BJ (cell line): ENCODE measurements at regions not wholly inside any gene's neighbourhood (a gene's known extent, or its start where the extent isn't known, plus 50 kb on each side); places are given as distances from the start of the nearest gene placed in this dataset.

Experiments used
- CTCF ChIA-PET: fragments of 350-600 bp; formaldehyde crosslinking; extraction: SDS; loops from one replicate; lab custom pipeline; 2021; ENCODE audit warnings: antibody characterized with exemption, inconsistent platforms; lab: Yijun Ruan, JAX
- POLR2A ChIA-PET: fragments of 300-600 bp; sonication (Branson Sonifier 250); formaldehyde crosslinking; extraction: SDS; loops from one replicate; lab custom pipeline; 2021; ENCODE audit warnings: antibody characterized with exemption; lab: Charles Lee
- DNase-seq: peaks from one replicate; pipeline ENCODE4 v3.0.0-alpha.2; 2011; ENCODE audit warnings: low read depth
- H3K27me3 ChIP-seq: 2 replicates; pipeline ENCODE4 v1.6.0; 2011; ENCODE audit warnings: low read length; ENCODE audit not compliant: control insufficient read depth, insufficient read depth
- H3K36me3 ChIP-seq: 2 replicates; pipeline ENCODE4 v1.5.1; 2011; ENCODE audit warnings: low read length; ENCODE audit not compliant: control insufficient read depth, insufficient read depth
- H3K4me3 ChIP-seq: 2 replicates; pipeline ENCODE4 v1.5.1; 2011; ENCODE audit warnings: low read depth, mild to moderate bottlenecking, control low read depth, low read length
- CTCF ChIP-seq: IDR thresholded peaks from 2 replicates; pipeline ENCODE4 v1.5.1; 2011; ENCODE audit warnings: low read depth, mild to moderate bottlenecking, control low read depth, inconsistent platforms, low read length, moderate library complexity; ENCODE audit not compliant: insufficient read depth

GRCh38 chr2:116141891-116142474, 1672.5 kb upstream of the DDX18 start:
- CTCF ChIA-PET: no interaction called here
- no peaks in the 10 kb centered on the region for H3K27me3 ChIP-seq
- H3K4me3 ChIP-seq: no peak overlapping the region
- no peak for TF ChIP-seq CTCF
- no peak for DNase-seq
- no peaks in the 10 kb centered on the region for H3K36me3 ChIP-seq
- POLR2A ChIA-PET: no interaction called here

- H3K27me3 ChIP-seq: no peaks in the 10 kb centered on the region
- H3K36me3 ChIP-seq: no peaks in the 10 kb centered on the region
- CTCF ChIA-PET: no interaction called here
- POLR2A ChIA-PET: no interaction called here
- no peak for TF ChIP-seq CTCF
- no peak for DNase-seq
- no peak overlapping the region for H3K4me3 ChIP-seq
Observed at GRCh38 chr2:116142644-116143227, 1671.8 kb upstream of the DDX18 start.

- ChIA-PET CTCF (no interaction called here), POLR2A (no interaction called here)
- DNase-seq: no peak
- no peak for TF ChIP-seq CTCF
- Histone ChIP-seq H3K27me3 (no peaks in the 10 kb centered on the region), H3K36me3 (no peaks in the 10 kb centered on the region), H3K4me3 (no peak overlapping the region)
Observed at GRCh38 chr2:116145031-116145430, 1669.5 kb upstream of the DDX18 start.

GRCh38 chr2:116148361-116148760, 1666.1 kb upstream of the DDX18 start:
- no peak for TF ChIP-seq CTCF
- Histone ChIP-seq H3K4me3 (no peak overlapping the region), H3K27me3 (no peaks in the 10 kb centered on the region), H3K36me3 (no peaks in the 10 kb centered on the region)
- ChIA-PET CTCF (no interaction called here), POLR2A (no interaction called here)
- DNase-seq: no peak

- no peak for TF ChIP-seq CTCF
- no peaks in the 10 kb centered on the region for H3K36me3 ChIP-seq
- ChIA-PET POLR2A (no interaction called here), CTCF (no interaction called here)
- no peaks in the 10 kb centered on the region for H3K27me3 ChIP-seq
- no peak overlapping the region for H3K4me3 ChIP-seq
- DNase-seq: no peak
Observed at GRCh38 chr2:116153729-116154128, 1660.8 kb upstream of the DDX18 start.
